ENCODE measurements at regions not wholly inside any gene's neighbourhood (a gene's known extent, or its start where the extent isn't known, plus 50 kb on each side); places are given as distances from the start of the nearest gene placed in this dataset.
A peak's percentile ranks its signal among the peaks of the same experiment; 100 is the strongest.

DNA sequence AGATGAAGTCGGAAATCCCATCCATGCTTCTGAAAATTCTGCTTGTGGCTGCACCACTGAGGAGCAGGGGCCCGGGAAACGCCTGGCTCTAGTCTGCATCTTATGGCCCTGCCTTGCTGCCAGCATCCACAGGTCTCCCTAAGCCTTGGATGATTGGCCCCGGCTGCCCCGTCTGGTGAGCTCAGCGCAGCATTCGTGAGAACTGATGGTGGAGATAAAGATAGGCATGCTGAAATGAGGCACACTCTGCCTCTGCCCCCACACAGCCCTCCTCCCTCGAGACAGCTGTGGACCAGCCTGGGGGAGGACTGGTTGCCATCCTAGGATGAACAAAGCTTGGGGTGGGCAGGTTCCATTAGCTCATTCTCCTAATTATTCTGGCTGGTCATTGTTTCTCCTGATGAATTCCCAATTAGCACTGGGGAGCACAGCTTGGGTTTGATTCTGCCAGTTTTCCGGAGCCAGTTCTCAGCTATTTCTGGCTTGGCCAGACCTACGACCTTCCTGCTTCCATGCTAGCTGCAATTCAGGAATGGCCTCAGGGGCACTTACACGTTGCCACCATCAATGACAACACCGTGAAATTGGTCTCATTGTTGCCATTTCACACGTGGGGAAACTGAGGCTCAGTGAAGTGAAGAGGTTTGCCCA lies 62.8 kb upstream of the CPEB4 start (continued):
- TF ChIP-seq, protein P1, sequence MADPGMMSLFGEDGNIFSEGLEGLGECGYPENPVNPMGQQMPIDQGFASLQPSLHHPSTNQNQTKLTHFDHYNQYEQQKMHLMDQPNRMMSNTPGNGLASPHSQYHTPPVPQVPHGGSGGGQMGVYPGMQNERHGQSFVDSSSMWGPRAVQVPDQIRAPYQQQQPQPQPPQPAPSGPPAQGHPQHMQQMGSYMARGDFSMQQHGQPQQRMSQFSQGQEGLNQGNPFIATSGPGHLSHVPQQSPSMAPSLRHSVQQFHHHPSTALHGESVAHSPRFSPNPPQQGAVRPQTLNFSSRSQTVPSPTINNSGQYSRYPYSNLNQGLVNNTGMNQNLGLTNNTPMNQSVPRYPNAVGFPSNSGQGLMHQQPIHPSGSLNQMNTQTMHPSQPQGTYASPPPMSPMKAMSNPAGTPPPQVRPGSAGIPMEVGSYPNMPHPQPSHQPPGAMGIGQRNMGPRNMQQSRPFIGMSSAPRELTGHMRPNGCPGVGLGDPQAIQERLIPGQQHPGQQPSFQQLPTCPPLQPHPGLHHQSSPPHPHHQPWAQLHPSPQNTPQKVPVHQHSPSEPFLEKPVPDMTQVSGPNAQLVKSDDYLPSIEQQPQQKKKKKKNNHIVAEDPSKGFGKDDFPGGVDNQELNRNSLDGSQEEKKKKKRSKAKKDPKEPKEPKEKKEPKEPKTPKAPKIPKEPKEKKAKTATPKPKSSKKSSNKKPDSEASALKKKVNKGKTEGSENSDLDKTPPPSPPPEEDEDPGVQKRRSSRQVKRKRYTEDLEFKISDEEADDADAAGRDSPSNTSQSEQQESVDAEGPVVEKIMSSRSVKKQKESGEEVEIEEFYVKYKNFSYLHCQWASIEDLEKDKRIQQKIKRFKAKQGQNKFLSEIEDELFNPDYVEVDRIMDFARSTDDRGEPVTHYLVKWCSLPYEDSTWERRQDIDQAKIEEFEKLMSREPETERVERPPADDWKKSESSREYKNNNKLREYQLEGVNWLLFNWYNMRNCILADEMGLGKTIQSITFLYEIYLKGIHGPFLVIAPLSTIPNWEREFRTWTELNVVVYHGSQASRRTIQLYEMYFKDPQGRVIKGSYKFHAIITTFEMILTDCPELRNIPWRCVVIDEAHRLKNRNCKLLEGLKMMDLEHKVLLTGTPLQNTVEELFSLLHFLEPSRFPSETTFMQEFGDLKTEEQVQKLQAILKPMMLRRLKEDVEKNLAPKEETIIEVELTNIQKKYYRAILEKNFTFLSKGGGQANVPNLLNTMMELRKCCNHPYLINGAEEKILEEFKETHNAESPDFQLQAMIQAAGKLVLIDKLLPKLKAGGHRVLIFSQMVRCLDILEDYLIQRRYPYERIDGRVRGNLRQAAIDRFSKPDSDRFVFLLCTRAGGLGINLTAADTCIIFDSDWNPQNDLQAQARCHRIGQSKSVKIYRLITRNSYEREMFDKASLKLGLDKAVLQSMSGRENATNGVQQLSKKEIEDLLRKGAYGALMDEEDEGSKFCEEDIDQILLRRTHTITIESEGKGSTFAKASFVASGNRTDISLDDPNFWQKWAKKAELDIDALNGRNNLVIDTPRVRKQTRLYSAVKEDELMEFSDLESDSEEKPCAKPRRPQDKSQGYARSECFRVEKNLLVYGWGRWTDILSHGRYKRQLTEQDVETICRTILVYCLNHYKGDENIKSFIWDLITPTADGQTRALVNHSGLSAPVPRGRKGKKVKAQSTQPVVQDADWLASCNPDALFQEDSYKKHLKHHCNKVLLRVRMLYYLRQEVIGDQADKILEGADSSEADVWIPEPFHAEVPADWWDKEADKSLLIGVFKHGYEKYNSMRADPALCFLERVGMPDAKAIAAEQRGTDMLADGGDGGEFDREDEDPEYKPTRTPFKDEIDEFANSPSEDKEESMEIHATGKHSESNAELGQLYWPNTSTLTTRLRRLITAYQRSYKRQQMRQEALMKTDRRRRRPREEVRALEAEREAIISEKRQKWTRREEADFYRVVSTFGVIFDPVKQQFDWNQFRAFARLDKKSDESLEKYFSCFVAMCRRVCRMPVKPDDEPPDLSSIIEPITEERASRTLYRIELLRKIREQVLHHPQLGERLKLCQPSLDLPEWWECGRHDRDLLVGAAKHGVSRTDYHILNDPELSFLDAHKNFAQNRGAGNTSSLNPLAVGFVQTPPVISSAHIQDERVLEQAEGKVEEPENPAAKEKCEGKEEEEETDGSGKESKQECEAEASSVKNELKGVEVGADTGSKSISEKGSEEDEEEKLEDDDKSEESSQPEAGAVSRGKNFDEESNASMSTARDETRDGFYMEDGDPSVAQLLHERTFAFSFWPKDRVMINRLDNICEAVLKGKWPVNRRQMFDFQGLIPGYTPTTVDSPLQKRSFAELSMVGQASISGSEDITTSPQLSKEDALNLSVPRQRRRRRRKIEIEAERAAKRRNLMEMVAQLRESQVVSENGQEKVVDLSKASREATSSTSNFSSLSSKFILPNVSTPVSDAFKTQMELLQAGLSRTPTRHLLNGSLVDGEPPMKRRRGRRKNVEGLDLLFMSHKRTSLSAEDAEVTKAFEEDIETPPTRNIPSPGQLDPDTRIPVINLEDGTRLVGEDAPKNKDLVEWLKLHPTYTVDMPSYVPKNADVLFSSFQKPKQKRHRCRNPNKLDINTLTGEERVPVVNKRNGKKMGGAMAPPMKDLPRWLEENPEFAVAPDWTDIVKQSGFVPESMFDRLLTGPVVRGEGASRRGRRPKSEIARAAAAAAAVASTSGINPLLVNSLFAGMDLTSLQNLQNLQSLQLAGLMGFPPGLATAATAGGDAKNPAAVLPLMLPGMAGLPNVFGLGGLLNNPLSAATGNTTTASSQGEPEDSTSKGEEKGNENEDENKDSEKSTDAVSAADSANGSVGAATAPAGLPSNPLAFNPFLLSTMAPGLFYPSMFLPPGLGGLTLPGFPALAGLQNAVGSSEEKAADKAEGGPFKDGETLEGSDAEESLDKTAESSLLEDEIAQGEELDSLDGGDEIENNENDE (IDR thresholded peaks at IDR 0.05; ENCODE audit: low read depth, low read length), result no peak
- TF ChIP-seq ZNF830 (CRISPR knock-in tag; IDR thresholded peaks at IDR 0.05), result no peak
- TF ChIP-seq JUND (IDR thresholded peaks at IDR 0.05; ENCODE audit: borderline replicate concordance, low read depth, low read length), result no peak
- TF ChIP-seq JUND (tag; IDR thresholded peaks at IDR 0.05; ENCODE audit: borderline replicate concordance, low read depth, low read length), result peak; percentile 35; the same call in 1 of the 3 replicates
- no peak for TF ChIP-seq ZZZ3 (IDR thresholded peaks at IDR 0.05)
- TF ChIP-seq SMARCC2 (IDR thresholded peaks at IDR 0.05; ENCODE audit: low read depth), result no peak

Data from K562 (cell line).